IPS-18a (cell line): ENCODE measurements at regions not wholly inside any gene's neighbourhood (a gene's known extent, or its start where the extent isn't known, plus 50 kb on each side); places are given as distances from the start of the nearest gene placed in this dataset.

Experiments
- H3K27ac ChIP-seq: one replicate; pipeline ENCODE4 v1.5.1; 2013; ENCODE audit warnings: low read length
- H3K27me3 ChIP-seq: one replicate; pipeline ENCODE4 v1.6.1; 2013; ENCODE audit warnings: mild to moderate bottlenecking, low read length; ENCODE audit not compliant: control insufficient read depth, insufficient read depth
- H3K36me3 ChIP-seq: one replicate; pipeline ENCODE4 v1.6.1; 2013; ENCODE audit warnings: low read depth, low read length; ENCODE audit not compliant: control insufficient read depth
- H3K4me1 ChIP-seq: one replicate; pipeline ENCODE4 v1.6.1; 2013; ENCODE audit warnings: low read depth, low read length; ENCODE audit not compliant: control insufficient read depth
- H3K4me3 ChIP-seq: one replicate; pipeline ENCODE4 v1.5.1; 2013; ENCODE audit warnings: low read length
- H3K9ac ChIP-seq: one replicate; pipeline ENCODE4 v1.6.1; 2013; ENCODE audit warnings: mild to moderate bottlenecking, low read length, moderate library complexity
- H3K9me3 ChIP-seq: one replicate; pipeline ENCODE4 v1.6.1; 2013; ENCODE audit warnings: low read depth, low read length; ENCODE audit not compliant: control insufficient read depth

GRCh38 chr3:31409389-31409788 lies 123.3 kb upstream of the STT3B start:
- Histone ChIP-seq H3K9me3 (no peaks in the 10 kb centered on the region), H3K4me1 (no peaks in the 10 kb centered on the region), H3K9ac (no peak overlapping the region)

GRCh38 chr3:31409866-31410265 lies 122.9 kb upstream of the STT3B start:
- no peak overlapping the region for H3K9ac ChIP-seq
- no peaks in the 10 kb centered on the region for H3K27me3 ChIP-seq
- no peak overlapping the region for H3K27ac ChIP-seq
- H3K4me1 ChIP-seq = no peaks in the 10 kb centered on the region
- no peaks in the 10 kb centered on the region for H3K9me3 ChIP-seq
- H3K4me3 ChIP-seq = no peak overlapping the region
- no peaks in the 10 kb centered on the region for H3K36me3 ChIP-seq

More at GRCh38 chr3:31409389-31409788, 123.3 kb upstream of the STT3B start:
- H3K27me3 ChIP-seq = no peaks in the 10 kb centered on the region
- H3K27ac ChIP-seq = no peak overlapping the region
- H3K36me3 ChIP-seq = no peaks in the 10 kb centered on the region
- no peak overlapping the region for H3K4me3 ChIP-seq

- Histone ChIP-seq H3K9ac (no peak overlapping the region), H3K4me1 (no peaks in the 10 kb centered on the region), H3K27ac (no peak overlapping the region)
These were observed 122.3 kb upstream of the STT3B start for GRCh38 chr3:31410411-31410810.

GRCh38 chr3:31412832-31413231 lies 119.9 kb upstream of the STT3B start:
- H3K9ac ChIP-seq = no peak overlapping the region
- H3K4me1 ChIP-seq = no peaks in the 10 kb centered on the region
- H3K27me3 ChIP-seq = no peaks in the 10 kb centered on the region
- no peaks in the 10 kb centered on the region for H3K36me3 ChIP-seq
- H3K27ac ChIP-seq = no peak overlapping the region
- no peaks in the 10 kb centered on the region for H3K9me3 ChIP-seq
- H3K4me3 ChIP-seq = no peak overlapping the region

More at GRCh38 chr3:31410411-31410810, 122.3 kb upstream of the STT3B start:
- Histone ChIP-seq H3K36me3 (no peaks in the 10 kb centered on the region), H3K4me3 (no peak overlapping the region), H3K27me3 (no peaks in the 10 kb centered on the region), H3K9me3 (no peaks in the 10 kb centered on the region)

GRCh38 chr3:31413515-31413914 lies 119.2 kb upstream of the STT3B start:
- no peaks in the 10 kb centered on the region for H3K36me3 ChIP-seq
- H3K4me1 ChIP-seq = no peaks in the 10 kb centered on the region
- no peak overlapping the region for H3K4me3 ChIP-seq
- no peaks in the 10 kb centered on the region for H3K27me3 ChIP-seq
- H3K9ac ChIP-seq = no peak overlapping the region
- H3K27ac ChIP-seq = no peak overlapping the region
- H3K9me3 ChIP-seq = no peaks in the 10 kb centered on the region

- Histone ChIP-seq H3K4me3 (no peak overlapping the region), H3K9ac (no peak overlapping the region), H3K36me3 (no peaks in the 10 kb centered on the region), H3K4me1 (no peaks in the 10 kb centered on the region), H3K27ac (no peak overlapping the region), H3K9me3 (no peaks in the 10 kb centered on the region), H3K27me3 (no peaks in the 10 kb centered on the region)
These were observed 115.7 kb upstream of the STT3B start for GRCh38 chr3:31416980-31417379.

GRCh38 chr3:31417486-31417885 lies 115.2 kb upstream of the STT3B start:
- Histone ChIP-seq H3K27ac (no peak overlapping the region), H3K4me1 (no peaks in the 10 kb centered on the region), H3K9ac (no peak overlapping the region), H3K9me3 (no peaks in the 10 kb centered on the region), H3K4me3 (no peak overlapping the region), H3K36me3 (no peaks in the 10 kb centered on the region), H3K27me3 (no peaks in the 10 kb centered on the region)

GRCh38 chr3:31420311-31420710 lies 112.4 kb upstream of the STT3B start:
- Histone ChIP-seq H3K4me1 (no peaks in the 10 kb centered on the region), H3K9me3 (no peaks in the 10 kb centered on the region), H3K9ac (no peak overlapping the region), H3K4me3 (no peak overlapping the region), H3K27ac (no peak overlapping the region), H3K36me3 (no peaks in the 10 kb centered on the region), H3K27me3 (no peaks in the 10 kb centered on the region)

GRCh38 chr3:31421314-31422048 lies 111.2 kb upstream of the STT3B start:
- Histone ChIP-seq H3K36me3 (no peaks in the 10 kb centered on the region), H3K4me1 (no peaks in the 10 kb centered on the region), H3K27me3 (no peaks in the 10 kb centered on the region), H3K9me3 (no peaks in the 10 kb centered on the region), H3K9ac (no peak overlapping the region), H3K27ac (no peak overlapping the region), H3K4me3 (no peak overlapping the region)

- Histone ChIP-seq H3K9me3 (no peaks in the 10 kb centered on the region), H3K27me3 (no peaks in the 10 kb centered on the region), H3K36me3 (no peaks in the 10 kb centered on the region), H3K9ac (no peak overlapping the region), H3K4me1 (no peaks in the 10 kb centered on the region), H3K27ac (no peak overlapping the region), H3K4me3 (no peak overlapping the region)
These were observed 110.5 kb upstream of the STT3B start for GRCh38 chr3:31422237-31422636.

GRCh38 chr3:31423482-31423881 lies 109.2 kb upstream of the STT3B start:
- no peak overlapping the region for H3K4me3 ChIP-seq
- H3K27me3 ChIP-seq = no peaks in the 10 kb centered on the region
- no peaks in the 10 kb centered on the region for H3K4me1 ChIP-seq
- H3K9me3 ChIP-seq = no peaks in the 10 kb centered on the region
- no peaks in the 10 kb centered on the region for H3K36me3 ChIP-seq
- H3K27ac ChIP-seq = no peak overlapping the region
- H3K9ac ChIP-seq = no peak overlapping the region

- no peaks in the 10 kb centered on the region for H3K27me3 ChIP-seq
- no peaks in the 10 kb centered on the region for H3K9me3 ChIP-seq
- no peak overlapping the region for H3K27ac ChIP-seq
- no peak overlapping the region for H3K4me3 ChIP-seq
- no peak overlapping the region for H3K9ac ChIP-seq
- H3K4me1 ChIP-seq = no peaks in the 10 kb centered on the region
- H3K36me3 ChIP-seq = no peaks in the 10 kb centered on the region
These were observed 107.3 kb upstream of the STT3B start for GRCh38 chr3:31425401-31425800.
